HG03342 (cell line): ENCODE measurements at regions not wholly inside any gene's neighbourhood (a gene's known extent, or its start where the extent isn't known, plus 50 kb on each side); places are given as distances from the start of the nearest gene placed in this dataset.
A peak's percentile ranks its signal among the peaks of the same experiment; 100 is the strongest.

Experiments used
- ATAC-seq: cut with Tn5 transposase; IDR thresholded peaks from one replicate; pipeline ENCODE4 v1.9.1; 2021; ENCODE audit warnings: mild to moderate bottlenecking, moderate library complexity; ENCODE audit not compliant: unreplicated experiment

DNA sequence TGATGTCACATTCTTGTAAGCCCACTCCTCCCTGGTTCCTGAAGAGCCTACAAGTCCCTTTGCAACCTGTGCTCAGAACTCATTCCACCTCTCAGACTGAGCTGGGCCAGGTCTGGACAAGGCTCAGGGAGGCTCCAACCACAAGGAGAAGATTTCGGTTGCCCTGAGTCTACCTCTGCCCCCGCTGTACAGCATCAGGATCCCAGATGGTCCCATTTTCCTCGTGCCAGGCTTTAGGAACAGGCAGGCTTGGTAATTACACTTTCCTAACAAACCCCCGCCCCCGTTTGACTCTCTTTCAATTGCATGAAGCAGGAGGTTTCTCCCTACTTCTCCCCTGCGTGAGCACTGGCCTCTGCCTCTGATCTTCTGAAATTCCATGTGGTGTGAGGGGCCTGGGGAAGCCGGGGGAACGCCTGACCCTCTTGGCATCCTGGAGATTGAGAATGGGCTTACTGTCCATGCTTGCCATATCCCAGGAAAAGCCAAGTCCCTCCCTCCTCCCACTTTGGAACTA is 86.9 kb upstream of the CTNNA1 start:
- ATAC-seq = no peak

DNA sequence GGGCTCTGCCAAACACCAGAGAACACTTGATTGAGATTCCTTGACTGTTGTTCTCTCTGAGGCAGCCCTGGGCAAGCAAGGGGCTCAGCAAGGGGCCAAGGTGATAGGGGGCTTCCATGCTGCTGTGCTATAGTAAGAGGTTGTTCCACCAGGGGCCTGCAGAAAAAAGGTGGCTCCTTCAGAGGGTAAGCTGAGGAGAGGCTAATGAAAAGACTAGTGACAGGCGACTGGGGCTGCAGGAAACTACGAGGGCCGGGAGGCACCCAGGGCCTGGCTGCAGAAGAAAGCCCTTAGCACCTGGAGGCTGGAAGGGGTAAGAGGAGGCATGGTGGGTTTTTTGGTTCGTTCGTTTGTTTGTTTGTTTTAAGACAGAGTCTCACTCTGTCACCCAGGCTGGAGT is 88.0 kb upstream of the CTNNA1 start:
- ATAC-seq = no peak

DNA sequence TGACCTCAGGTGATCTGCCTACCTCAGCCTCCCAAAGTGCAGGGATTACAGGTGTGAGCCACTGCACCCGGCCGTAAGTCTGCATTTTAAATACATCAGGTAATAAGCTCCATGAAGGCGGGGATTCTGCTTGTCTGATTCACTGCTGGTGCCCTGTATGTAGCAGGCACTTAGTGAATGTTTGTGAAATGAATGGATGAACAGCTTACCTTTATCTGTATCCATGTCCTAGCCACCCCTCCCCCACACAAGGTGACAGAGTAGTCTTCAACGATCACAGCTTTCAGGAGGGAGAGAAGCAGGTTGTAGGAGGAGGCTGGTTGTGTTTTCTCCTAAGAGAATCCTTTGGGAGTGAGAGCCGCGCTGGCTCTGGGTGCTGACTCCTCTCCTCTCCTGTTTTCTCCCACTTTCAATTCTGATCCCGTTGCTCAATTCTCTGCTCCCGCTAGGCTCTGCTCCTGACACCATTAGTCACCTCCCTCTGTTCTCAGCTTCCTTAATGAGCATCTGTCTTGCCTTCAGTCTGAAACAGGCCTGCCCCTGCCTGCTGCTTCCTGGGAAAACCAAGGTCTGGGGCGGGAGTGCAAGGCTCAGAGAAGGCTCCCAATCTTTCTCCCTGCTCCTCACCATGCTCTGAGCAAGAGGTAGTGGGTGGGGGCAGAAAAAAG is 88.8 kb upstream of the CTNNA1 start:
- ATAC-seq = no peak

DNA sequence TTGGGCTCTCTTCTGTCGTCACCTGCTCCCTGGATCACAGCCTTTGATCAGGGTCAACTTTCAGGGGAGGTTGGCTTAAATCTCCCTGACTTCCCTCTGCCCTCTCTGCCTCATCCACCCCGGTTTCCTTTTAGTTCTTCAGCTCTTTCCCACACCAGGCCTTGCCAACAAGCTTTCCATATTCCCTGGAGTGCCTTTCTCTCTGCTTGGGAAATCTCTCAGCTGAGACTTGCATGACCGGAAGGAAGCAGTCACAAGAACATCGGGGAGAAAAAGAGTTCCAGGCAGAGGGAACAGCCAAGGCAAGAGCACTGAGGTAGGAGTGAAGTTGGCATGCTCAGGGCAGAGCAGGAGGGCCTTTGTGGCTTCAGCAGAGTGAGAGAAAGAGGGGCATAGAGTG is 88.4 kb upstream of the HSPA9 start:
- no peak for ATAC-seq

- no peak for ATAC-seq
Measured at GRCh38 chr5:138663009-138663408, 87.8 kb upstream of the HSPA9 start.

- ATAC-seq = no peak
Measured at GRCh38 chr5:138662599-138662998, 87.4 kb upstream of the HSPA9 start.

GRCh38 chr5:138661991-138662434 is 86.8 kb upstream of the HSPA9 start:
- ATAC-seq = no peak

GRCh38 chr5:138661291-138661960 is 86.2 kb upstream of the HSPA9 start:
- no peak for ATAC-seq

DNA sequence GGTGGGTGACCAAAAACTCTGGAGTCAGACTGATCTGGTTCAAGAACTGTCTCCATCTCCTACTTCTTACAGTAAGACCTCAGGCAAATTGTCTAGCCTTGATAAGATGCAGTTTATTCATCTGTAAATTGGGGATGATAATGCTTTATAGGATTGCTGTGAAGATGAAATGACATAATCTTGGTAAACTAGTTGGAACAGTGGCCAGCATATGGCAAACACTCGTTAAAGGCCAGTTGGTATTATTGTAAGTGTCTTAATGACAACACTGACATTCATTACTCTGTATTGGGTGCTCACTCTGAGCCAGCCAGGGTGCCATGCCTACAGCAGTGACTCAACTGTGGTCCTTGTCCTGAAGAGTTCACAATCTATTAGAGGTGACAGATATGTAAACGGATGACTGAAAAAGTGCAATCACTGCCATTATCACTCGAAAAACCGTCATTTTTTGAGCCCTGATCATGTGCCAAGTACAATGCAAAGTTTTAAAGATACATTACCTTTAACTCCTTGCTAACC is 84.9 kb upstream of the HSPA9 start:
- no peak for ATAC-seq

DNA sequence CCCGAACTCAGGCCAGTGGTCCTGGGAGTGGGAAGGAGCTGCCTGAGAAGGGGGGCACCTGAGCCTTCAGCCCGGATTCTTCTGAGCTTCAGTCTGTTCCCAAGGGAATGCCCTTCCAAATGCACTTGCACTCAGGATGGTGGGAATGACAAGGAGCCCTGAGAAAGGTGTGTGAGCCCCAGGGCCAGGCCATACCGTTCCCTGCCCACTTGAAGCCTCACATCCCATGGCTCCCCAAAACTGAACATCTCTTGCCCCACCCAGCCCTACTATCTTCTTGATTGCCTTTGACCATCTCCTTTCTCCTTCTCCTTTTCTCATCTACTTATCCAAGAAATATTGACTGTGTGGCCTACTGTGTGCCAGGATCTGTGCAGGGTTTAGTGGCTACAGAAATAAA is 84.4 kb upstream of the HSPA9 start:
- ATAC-seq = no peak

GRCh38 chr5:138659121-138659520 is 83.9 kb upstream of the HSPA9 start:
- no peak for ATAC-seq

- no peak for ATAC-seq
Measured at GRCh38 chr5:138658676-138659075, 83.5 kb upstream of the HSPA9 start.

DNA sequence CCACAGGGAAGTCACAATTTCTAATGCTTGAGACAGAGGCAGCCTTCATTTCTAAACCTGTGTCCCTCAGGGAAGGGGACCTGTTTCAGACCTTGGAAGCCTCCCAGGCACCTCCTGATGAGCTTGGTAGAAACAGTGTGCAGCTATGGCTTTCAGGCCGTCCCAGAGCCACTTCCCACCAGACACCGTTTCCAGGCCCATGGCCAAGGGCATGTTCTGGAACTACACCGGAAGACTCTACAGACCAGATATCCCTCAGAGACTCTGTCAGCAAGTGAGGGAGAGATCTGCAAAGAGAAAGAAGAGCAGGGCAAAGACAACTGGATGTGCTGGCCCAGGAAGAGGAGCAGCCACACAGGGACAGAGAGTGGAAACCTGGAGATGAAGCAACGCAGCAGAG is 82.2 kb upstream of the HSPA9 start:
- no peak for ATAC-seq

- no peak for ATAC-seq
Measured at GRCh38 chr5:138656916-138657315, 81.7 kb upstream of the HSPA9 start.

DNA sequence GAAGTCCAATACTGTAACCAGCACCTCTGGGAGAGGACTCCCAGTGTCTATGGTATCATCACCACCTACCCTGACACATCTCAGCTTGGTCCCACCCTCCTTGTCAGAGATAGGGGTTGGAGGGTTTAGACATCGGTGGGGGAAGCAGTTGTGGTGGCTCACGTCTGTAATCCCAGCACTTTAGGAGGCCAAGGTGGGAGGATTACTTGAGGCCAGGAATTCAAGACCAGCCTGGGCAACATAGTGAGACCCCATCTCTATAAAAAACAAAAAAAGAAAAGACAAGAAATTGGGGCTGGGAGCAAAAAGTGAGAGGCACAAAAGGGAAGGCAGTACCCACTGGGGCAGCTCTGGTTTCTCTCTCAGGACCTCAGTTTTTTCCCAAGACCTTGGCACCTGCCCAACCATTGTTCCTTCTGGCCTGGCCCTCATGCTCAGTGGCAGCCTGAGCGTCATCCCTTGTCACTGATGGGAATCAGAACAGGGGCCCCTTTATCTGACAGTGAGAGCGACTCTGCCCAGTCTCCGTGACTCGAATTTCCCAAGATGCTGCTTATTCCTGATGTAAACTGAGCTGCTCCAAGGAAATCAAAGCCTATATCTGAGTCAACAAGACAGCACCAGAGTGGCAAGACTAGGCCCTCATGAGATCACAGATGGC is 80.5 kb upstream of the HSPA9 start:
- no peak for ATAC-seq

- peak; percentile 63 for ATAC-seq
Measured at GRCh38 chr5:138654281-138654867, 79.2 kb upstream of the HSPA9 start.

DNA sequence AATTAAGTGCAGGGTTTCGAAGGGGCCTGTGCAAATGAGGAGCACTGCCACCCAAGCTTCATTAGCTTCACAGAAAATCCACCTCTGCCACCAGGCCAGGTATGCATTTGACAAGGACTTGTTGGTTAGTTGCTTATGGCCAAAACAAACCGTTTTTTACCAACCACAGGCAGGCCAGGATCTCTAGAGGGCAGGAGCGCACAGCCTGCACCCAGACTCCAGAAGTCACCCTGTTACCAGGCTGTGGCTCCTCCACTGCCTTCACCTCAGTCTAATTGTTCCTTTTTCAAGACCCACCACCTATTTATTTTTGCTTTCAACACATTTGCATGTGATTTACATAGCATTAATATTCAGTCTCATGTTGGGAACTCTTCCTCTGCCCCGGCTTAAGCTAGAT is 78.3 kb upstream of the HSPA9 start:
- no peak for ATAC-seq

- ATAC-seq = no peak
Measured at GRCh38 chr5:138651767-138652117, 76.5 kb upstream of the HSPA9 start.

DNA sequence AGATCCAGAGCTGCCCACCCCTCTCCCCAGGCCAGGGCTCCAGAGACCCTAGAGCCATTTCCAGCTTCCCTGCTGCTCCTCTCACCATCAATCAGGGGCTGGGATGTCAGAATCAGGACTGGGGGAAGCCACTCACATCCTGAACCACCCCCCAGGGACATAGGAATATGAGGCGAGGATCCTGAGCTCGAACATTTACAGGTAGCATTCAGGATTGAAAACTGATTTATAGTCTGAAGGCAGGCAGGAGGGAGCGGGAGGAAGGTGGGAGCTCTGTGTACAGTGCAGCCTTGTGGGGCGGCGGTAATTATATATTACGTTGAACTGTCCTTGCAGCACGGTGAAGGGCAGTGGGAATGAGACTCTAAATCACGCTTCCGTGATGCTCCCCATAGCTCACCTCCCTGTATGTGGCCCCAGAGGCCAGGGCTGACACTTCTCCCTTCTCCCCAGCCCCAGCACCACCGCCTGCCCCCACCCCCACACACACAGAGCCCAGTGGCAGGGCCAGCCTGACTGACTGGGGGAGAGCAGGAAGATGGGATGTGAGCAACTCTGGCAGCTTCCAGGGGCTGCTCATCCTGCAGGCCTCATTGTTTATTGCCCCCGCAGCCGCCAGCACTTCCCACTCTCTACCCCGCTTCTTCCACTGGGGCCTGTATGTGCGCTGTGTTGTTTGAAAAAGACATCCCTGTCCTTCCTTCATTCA is 76.0 kb upstream of the HSPA9 start:
- ATAC-seq = no peak

DNA sequence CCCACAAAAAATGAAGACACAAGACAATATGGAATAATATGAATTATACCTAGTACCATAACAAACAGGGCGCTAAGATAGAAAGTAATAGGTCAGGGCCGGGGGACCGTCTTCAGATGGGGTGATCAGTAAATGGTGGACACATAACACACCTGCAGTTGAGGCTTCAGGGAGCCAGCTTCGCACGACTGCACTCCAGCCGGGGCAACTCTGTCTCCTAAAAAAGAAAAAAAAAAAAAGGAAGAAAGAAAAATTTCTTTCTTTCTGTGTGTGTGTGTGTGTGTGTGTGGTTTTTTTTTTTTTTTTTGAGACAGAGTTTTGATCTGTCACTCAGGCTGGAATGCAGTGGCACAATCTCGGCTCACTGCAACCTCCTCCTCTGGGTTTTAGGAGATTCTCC is 75.0 kb upstream of the HSPA9 start:
- ATAC-seq = no peak

- ATAC-seq = no peak
Measured at GRCh38 chr5:138649775-138650174, 74.6 kb upstream of the HSPA9 start.
